ENCODE measurements at regions not wholly inside any gene's neighbourhood (a gene's known extent, or its start where the extent isn't known, plus 50 kb on each side); places are given as distances from the start of the nearest gene placed in this dataset.
"Not testable (repeated sequence)": the region's sequence is repeated elsewhere in the genome, so short reads cannot be mapped to it uniquely, and the experiment has no call there.

GRCh38 chr12:33192226-33192625, 247.4 kb downstream of the SYT10 start:
- DNase-seq (ENCODE audit: low spot score): no peak

GRCh38 chr12:33187409-33187808, 252.2 kb downstream of the SYT10 start:
- no peak for DNase-seq (ENCODE audit: low spot score)

- DNase-seq (ENCODE audit: low spot score): peak; percentile 91
These were observed 255.5 kb downstream of the SYT10 start for GRCh38 chr12:33184161-33184560.

GRCh38 chr12:33182485-33182884, 257.1 kb downstream of the SYT10 start:
- DNase-seq (ENCODE audit: low spot score): no peak

- peak; percentile 65 for DNase-seq (ENCODE audit: low spot score)
These were observed 258.7 kb downstream of the SYT10 start for GRCh38 chr12:33180918-33181317.

GRCh38 chr12:33166260-33166659, 269.7 kb upstream of the PKP2 start:
- DNase-seq (ENCODE audit: low spot score): not testable (repeated sequence)

GRCh38 chr12:33156042-33156441, 259.5 kb upstream of the PKP2 start:
- DNase-seq (ENCODE audit: low spot score): peak; percentile 0

- DNase-seq (ENCODE audit: low spot score): not testable (repeated sequence)
These were observed 250.7 kb upstream of the PKP2 start for GRCh38 chr12:33147292-33147691.

GRCh38 chr12:33129500-33129899, 232.9 kb upstream of the PKP2 start:
- no peak for DNase-seq (ENCODE audit: low spot score)

GRCh38 chr12:33125755-33126154, 229.2 kb upstream of the PKP2 start:
- no peak for DNase-seq (ENCODE audit: low spot score)

- no peak for DNase-seq (ENCODE audit: low spot score)
These were observed 219.7 kb upstream of the PKP2 start for GRCh38 chr12:33116284-33116683.

- DNase-seq (ENCODE audit: low spot score): no peak
These were observed 219.1 kb upstream of the PKP2 start for GRCh38 chr12:33115716-33116115.

GRCh38 chr12:33111850-33112249, 215.3 kb upstream of the PKP2 start:
- no peak for DNase-seq (ENCODE audit: low spot score)

GRCh38 chr12:33107827-33108226, 211.2 kb upstream of the PKP2 start:
- not testable (repeated sequence) for DNase-seq (ENCODE audit: low spot score)

GRCh38 chr12:33093534-33093933, 197.0 kb upstream of the PKP2 start:
- DNase-seq (ENCODE audit: low spot score): no peak

- not testable (repeated sequence) for DNase-seq (ENCODE audit: low spot score)
These were observed 191.3 kb upstream of the PKP2 start for GRCh38 chr12:33087876-33088275.

- not testable (repeated sequence) for DNase-seq (ENCODE audit: low spot score)
These were observed 179.8 kb upstream of the PKP2 start for GRCh38 chr12:33076401-33076800.

GRCh38 chr12:33075130-33075766, 178.7 kb upstream of the PKP2 start:
- not testable (repeated sequence) for DNase-seq (ENCODE audit: low spot score)

- DNase-seq (ENCODE audit: low spot score): no peak
These were observed 165.3 kb upstream of the PKP2 start for GRCh38 chr12:33061844-33062243.

GRCh38 chr12:33054371-33054770, 157.8 kb upstream of the PKP2 start:
- no peak for DNase-seq (ENCODE audit: low spot score)

- no peak for DNase-seq (ENCODE audit: low spot score)
These were observed 155.8 kb upstream of the PKP2 start for GRCh38 chr12:33052141-33053051.

GRCh38 chr12:33047666-33048065, 151.1 kb upstream of the PKP2 start:
- DNase-seq (ENCODE audit: low spot score): no peak

GRCh38 chr12:33044447-33044846, 147.9 kb upstream of the PKP2 start:
- no peak for DNase-seq (ENCODE audit: low spot score)

Data from umbilical cord (tissue), 1 donor.